GM13976 (cell line): ENCODE measurements at regions not wholly inside any gene's neighbourhood (a gene's known extent, or its start where the extent isn't known, plus 50 kb on each side); places are given as distances from the start of the nearest gene placed in this dataset.

Experiments
- DNase-seq: peaks from one replicate; pipeline ENCODE4 v3.0.0; 2012; ENCODE audit warnings: low spot score
- in situ Hi-C: fragments of 300-500 bp; cut with MboI; formaldehyde crosslinking; loops from one replicate; pipeline ENCODE4 v1.12.0; 2022; ENCODE audit warnings: low sequenced_read_pairs, mixed read lengths, inconsistent platforms; ENCODE audit not compliant: unreplicated experiment
- TF ChIP-seq, protein P1 (sequence below): IDR thresholded peaks from 2 replicates; pipeline ENCODE4 v1.5.1; 2012; ENCODE audit warnings: borderline replicate concordance, mild to moderate bottlenecking; ENCODE audit not compliant: insufficient read depth; ENCODE audit errors: extremely low read depth, missing control alignments, control extremely low read depth

DNA sequence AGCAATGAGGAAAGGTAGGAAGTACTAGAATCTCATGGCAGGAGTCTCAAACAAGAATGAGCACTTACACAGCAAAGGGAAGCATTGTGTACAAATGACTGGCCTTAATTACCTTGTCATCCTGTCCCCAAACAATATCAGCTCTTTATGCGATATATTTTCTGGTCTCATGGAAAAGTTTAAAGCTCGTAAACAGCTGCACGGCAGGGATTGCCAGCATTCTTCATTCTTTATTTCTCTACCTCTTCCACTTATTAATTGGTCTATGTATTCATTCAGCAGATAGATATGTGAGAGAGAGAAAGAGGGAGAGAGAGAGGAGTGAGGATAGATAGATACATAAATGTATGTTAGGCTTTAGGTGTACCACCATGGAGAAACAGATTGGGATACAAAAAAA is 155.8 kb upstream of the FAT4 start:
- no peak for DNase-seq

DNA sequence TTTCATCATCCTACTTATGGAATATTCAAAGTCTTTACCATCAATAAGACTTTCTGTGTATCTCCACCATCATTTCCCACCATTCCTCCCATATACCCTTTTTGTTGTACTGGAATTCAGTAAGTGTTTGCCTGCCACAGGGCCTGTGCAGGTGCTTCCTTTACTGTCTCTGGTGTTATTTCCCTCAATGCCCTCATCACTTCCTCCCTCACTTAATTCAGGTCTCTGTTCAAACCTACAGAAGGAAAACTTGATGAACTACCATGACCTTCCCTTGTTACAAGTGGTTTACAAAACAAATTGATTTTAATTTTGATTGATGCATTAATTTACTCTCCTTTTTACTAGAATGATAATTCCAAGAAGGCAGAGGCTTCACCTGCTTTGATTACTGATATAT is 159.5 kb upstream of the FAT4 start:
- in situ Hi-C loops, result no loop called here
- TF ChIP-seq, protein P1, sequence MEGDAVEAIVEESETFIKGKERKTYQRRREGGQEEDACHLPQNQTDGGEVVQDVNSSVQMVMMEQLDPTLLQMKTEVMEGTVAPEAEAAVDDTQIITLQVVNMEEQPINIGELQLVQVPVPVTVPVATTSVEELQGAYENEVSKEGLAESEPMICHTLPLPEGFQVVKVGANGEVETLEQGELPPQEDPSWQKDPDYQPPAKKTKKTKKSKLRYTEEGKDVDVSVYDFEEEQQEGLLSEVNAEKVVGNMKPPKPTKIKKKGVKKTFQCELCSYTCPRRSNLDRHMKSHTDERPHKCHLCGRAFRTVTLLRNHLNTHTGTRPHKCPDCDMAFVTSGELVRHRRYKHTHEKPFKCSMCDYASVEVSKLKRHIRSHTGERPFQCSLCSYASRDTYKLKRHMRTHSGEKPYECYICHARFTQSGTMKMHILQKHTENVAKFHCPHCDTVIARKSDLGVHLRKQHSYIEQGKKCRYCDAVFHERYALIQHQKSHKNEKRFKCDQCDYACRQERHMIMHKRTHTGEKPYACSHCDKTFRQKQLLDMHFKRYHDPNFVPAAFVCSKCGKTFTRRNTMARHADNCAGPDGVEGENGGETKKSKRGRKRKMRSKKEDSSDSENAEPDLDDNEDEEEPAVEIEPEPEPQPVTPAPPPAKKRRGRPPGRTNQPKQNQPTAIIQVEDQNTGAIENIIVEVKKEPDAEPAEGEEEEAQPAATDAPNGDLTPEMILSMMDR, result no peak
- DNase-seq, result no peak

More for the DNA sequence above, 155.8 kb upstream of the FAT4 start:
- in situ Hi-C loops, result no loop called here
- TF ChIP-seq, protein P1, result no peak

DNA sequence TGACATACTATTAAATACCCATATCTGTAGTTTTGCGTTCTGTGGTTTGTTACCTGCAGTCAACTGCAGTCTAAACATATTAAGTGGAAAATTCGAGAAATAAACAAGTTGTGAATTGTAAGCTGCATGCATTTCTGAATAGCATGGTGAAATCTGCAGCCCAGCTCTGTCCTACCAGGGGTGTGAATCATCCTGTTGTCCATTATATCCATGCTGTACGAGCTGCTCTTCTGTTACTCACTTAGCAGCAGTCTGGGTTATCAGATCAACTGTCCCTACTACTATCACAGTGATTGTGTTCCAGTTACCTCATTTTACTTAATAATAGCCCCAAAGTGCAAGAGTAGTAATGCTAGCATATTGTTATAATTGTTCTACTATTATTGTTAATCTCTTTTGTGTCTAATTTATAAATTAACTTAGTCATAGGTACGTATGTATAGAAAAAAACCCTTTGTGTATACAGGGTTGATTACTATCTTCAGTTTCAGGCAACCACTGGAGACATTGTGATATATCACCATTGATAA is 173.7 kb upstream of the FAT4 start:
- DNase-seq, result no peak
- in situ Hi-C loops, result no loop called here
- TF ChIP-seq, protein P1, result no peak

DNA sequence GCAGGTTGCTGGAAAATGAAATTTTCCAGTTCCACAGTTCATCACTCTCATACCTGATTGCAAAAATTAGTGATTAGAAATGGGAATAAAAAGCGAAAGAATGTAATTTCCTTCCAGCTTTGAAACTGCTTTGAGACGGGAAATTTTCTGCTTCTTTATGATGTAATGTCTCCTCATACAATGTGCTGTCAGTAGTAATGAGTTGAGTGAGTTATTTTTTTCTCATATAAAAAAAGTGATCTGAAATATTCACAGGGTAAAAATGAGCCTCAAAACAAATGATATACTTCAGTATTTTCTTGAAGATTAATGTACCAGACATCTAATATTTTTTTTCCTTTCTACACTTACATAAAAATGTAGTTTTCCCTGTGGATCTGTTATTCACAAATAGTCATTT is 179.1 kb upstream of the FAT4 start:
- TF ChIP-seq, protein P1, result no peak
- DNase-seq, result no peak
- in situ Hi-C loops, result no loop called here

DNA sequence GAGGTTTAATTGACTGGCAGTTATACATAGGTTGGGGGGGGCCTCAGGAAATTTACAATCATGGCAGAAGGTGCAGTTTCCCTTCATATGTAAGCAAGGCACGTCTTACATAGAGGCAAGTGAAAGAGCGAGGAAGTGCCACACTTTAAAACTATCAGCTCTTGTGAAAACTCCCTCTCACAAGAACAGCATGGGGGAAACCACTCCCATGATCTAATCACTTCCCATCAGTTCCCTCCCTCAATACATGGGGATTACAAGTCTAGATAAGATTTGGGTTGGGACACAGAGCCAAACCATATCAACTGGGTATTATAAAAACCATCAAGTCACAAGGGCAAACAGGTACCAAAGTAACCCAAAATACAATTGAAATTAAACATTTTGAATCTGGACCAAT is 182.0 kb upstream of the FAT4 start:
- TF ChIP-seq, protein P1, result no peak
- in situ Hi-C loops, result no loop called here
- no peak for DNase-seq

DNA sequence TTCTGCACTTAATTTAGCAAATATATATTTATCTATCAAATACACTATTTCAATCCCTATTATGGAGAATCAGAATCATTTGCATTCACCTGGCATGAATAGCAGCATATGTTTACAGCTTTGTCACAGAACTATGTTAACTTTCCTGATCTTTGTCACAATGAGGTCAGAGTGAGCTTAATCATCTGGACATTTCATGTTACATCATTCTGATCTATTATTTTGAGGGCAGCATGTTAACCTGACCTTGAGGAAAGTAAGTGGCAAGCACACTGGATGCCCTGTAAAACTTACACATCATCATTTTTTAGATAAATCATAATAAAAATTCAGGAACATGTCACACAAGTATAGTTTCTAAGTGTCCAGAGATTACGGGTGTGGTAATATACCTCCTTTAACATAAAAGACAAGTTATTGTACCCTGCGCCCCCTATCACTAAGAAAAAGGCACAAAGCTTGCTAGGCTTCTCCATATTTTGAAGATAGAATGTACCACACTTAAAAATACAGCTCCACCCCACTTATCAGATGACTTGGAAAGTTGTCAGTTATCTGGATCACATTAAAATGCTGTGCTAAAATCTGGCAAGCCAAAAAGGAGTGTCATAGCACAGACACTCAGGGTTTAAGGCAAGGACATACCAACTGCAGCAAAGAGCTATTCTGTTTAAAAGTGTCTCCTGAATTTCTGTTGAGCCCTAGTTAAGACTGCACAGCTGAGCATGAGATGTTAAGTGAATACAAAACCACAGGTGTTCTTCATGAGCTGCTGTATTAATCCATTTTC is 182.7 kb upstream of the FAT4 start:
- in situ Hi-C loops, result no loop called here
- DNase-seq, result no peak
- TF ChIP-seq, protein P1, result no peak
